ENCODE measurements at regions not wholly inside any gene's neighbourhood (a gene's known extent, or its start where the extent isn't known, plus 50 kb on each side); places are given as distances from the start of the nearest gene placed in this dataset.

DNA sequence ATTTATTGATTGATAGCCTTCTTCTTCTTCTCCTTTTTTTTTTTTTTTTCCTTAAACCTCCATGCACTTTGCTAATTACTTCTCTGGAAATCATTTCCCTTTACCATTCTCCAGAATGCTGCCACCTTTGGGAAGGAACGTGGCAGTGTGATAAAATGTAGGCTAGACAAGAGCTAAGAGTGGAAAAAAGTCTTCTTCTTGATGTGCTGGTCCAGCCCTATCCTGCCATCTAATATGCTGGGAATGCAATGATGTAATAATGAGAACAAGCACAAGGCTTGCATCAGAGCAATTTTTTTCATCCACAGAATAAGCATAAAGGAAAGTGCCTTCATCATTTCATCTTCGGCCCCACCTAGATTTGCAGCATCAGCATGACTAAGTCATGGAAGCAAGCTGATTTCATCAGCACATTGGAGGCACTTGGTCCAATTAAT is 128.7 kb upstream of the ZFHX3 start:
- no peak overlapping the region for H3K4me3 ChIP-seq (ENCODE audit: extremely low read depth, insufficient read depth, low read length, poor library complexity, severe bottlenecking)
- H3K4me1 ChIP-seq (ENCODE audit: control insufficient read depth, insufficient read depth, low read length, poor library complexity, severe bottlenecking) = peaks cover 20% of the 10 kb centered on the region
- H3K36me3 ChIP-seq (ENCODE audit: control insufficient read depth, insufficient read depth, low read length) = no peaks in the 10 kb centered on the region
- WGBS, 2 experiments (ENCODE audit: insufficient coverage in 2 of 2) = 100% methylated on average over 1 of the region's 2 CpGs
- no peaks in the 10 kb centered on the region for H3K9me3 ChIP-seq (ENCODE audit: control insufficient read depth, low read length)
- no peak overlapping the region for H3K27ac ChIP-seq (ENCODE audit: low read depth, low read length, severe bottlenecking)

GRCh38 chr16:73172973-73173709 is 125.2 kb upstream of the ZFHX3 start:
- H3K4me3 ChIP-seq (ENCODE audit: extremely low read depth, insufficient read depth, low read length, poor library complexity, severe bottlenecking) = no peak overlapping the region
- 60 to 61% methylated on average over 12 to 17 of the region's 18 CpGs for WGBS, 2 experiments (ENCODE audit: insufficient coverage in 2 of 2)
- H3K27ac ChIP-seq (ENCODE audit: low read depth, low read length, severe bottlenecking) = no peak overlapping the region
- H3K9me3 ChIP-seq (ENCODE audit: control insufficient read depth, low read length) = no peaks in the 10 kb centered on the region
- no peaks in the 10 kb centered on the region for H3K36me3 ChIP-seq (ENCODE audit: control insufficient read depth, insufficient read depth, low read length)
- H3K4me1 ChIP-seq (ENCODE audit: control insufficient read depth, insufficient read depth, low read length, poor library complexity, severe bottlenecking) = peaks cover 26% of the 10 kb centered on the region

DNA sequence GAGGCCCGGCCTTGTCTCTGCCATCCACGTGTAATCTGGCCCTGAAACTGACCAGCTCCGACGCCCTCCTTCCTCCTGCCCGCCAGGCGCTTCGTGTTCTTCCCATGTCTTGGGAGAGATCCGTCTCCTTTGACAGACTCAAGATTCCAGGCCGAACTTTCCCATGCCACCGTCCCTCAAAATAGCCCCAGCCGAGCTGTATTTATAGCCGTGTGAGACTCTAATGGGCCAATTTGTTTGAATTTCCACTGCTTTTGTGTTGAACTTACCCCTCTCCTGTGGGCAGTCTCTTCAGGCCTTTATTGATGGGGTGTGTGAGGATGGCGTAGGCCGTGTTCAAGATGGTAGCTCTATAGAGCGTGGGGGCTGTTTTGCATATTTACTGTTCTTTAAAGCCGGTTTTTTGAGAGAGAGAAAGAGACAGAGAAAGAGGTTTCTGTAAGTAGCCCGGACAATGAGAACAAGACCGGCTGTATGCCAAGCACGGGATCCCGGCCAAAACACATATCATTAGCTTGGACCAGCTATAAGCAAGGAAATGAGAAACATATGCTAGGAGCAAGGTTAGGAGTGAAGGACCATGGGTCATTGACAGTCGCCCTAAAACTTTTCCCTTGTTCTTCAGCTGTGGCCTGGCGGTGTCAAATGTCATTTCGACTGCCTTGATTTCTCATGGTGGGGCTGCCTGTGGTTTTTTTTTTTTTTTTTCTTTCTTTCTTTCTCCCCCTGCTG is 124.5 kb upstream of the ZFHX3 start:
- 73 to 74% methylated on average over 17 to 19 of the region's 23 CpGs for WGBS, 2 experiments (ENCODE audit: insufficient coverage in 2 of 2)

DNA sequence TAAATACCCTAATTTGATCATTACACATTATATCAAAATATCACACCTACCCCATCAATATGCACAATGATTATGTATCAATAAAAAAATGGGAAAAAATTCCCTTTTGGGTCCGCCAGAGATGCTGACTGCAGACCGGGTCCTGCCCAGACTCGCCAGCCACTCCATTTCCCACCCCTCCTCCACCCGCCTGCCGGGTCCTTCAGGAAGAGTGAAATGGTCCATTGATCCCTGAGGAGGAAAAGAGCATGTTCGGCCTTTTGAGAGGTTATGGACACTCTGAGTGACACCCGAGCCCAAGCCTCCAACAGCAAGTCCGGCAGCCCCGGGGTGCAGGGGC is 123.9 kb upstream of the ZFHX3 start:
- H3K4me3 ChIP-seq (ENCODE audit: extremely low read depth, insufficient read depth, low read length, poor library complexity, severe bottlenecking) = no peak overlapping the region
- H3K27ac ChIP-seq (ENCODE audit: low read depth, low read length, severe bottlenecking) = peak overlapping the region; percentile 67
- WGBS, 2 experiments (ENCODE audit: insufficient coverage in 2 of 2) = 78 to 82% methylated on average over 4 to 6 of the region's 9 CpGs
- no peaks in the 10 kb centered on the region for H3K9me3 ChIP-seq (ENCODE audit: control insufficient read depth, low read length)
- H3K4me1 ChIP-seq (ENCODE audit: control insufficient read depth, insufficient read depth, low read length, poor library complexity, severe bottlenecking) = peaks cover 26% of the 10 kb centered on the region
- H3K36me3 ChIP-seq (ENCODE audit: control insufficient read depth, insufficient read depth, low read length) = no peaks in the 10 kb centered on the region

More for the DNA sequence above, 124.5 kb upstream of the ZFHX3 start:
- Histone ChIP-seq H3K36me3 (ENCODE audit: control insufficient read depth, insufficient read depth, low read length) (no peaks in the 10 kb centered on the region), H3K9me3 (ENCODE audit: control insufficient read depth, low read length) (no peaks in the 10 kb centered on the region), H3K27ac (ENCODE audit: low read depth, low read length, severe bottlenecking) (peak overlapping the region; percentile 67), H3K4me3 (ENCODE audit: extremely low read depth, insufficient read depth, low read length, poor library complexity, severe bottlenecking) (no peak overlapping the region), H3K4me1 (ENCODE audit: control insufficient read depth, insufficient read depth, low read length, poor library complexity, severe bottlenecking) (peaks cover 26% of the 10 kb centered on the region)

- H3K4me1 ChIP-seq (ENCODE audit: control insufficient read depth, insufficient read depth, low read length, poor library complexity, severe bottlenecking) = peaks cover 26% of the 10 kb centered on the region
- H3K36me3 ChIP-seq (ENCODE audit: control insufficient read depth, insufficient read depth, low read length) = no peaks in the 10 kb centered on the region
- no peak overlapping the region for H3K4me3 ChIP-seq (ENCODE audit: extremely low read depth, insufficient read depth, low read length, poor library complexity, severe bottlenecking)
- H3K27ac ChIP-seq (ENCODE audit: low read depth, low read length, severe bottlenecking) = peak overlapping the region; percentile 57
- 55 to 57% methylated on average over 7 to 9 of the region's 9 CpGs for WGBS, 2 experiments (ENCODE audit: insufficient coverage in 2 of 2)
- H3K9me3 ChIP-seq (ENCODE audit: control insufficient read depth, low read length) = no peaks in the 10 kb centered on the region
Measured at GRCh38 chr16:73171380-73171779, 123.5 kb upstream of the ZFHX3 start.

GRCh38 chr16:73170612-73171038 is 122.7 kb upstream of the ZFHX3 start:
- Histone ChIP-seq H3K36me3 (ENCODE audit: control insufficient read depth, insufficient read depth, low read length) (no peaks in the 10 kb centered on the region), H3K4me1 (ENCODE audit: control insufficient read depth, insufficient read depth, low read length, poor library complexity, severe bottlenecking) (peaks cover 26% of the 10 kb centered on the region), H3K9me3 (ENCODE audit: control insufficient read depth, low read length) (no peaks in the 10 kb centered on the region), H3K27ac (ENCODE audit: low read depth, low read length, severe bottlenecking) (peak overlapping the region; percentile 57), H3K4me3 (ENCODE audit: extremely low read depth, insufficient read depth, low read length, poor library complexity, severe bottlenecking) (no peak overlapping the region)
- WGBS, 2 experiments (ENCODE audit: insufficient coverage in 2 of 2) = 77 to 84% methylated on average over 8 to 10 of the region's 10 CpGs

DNA sequence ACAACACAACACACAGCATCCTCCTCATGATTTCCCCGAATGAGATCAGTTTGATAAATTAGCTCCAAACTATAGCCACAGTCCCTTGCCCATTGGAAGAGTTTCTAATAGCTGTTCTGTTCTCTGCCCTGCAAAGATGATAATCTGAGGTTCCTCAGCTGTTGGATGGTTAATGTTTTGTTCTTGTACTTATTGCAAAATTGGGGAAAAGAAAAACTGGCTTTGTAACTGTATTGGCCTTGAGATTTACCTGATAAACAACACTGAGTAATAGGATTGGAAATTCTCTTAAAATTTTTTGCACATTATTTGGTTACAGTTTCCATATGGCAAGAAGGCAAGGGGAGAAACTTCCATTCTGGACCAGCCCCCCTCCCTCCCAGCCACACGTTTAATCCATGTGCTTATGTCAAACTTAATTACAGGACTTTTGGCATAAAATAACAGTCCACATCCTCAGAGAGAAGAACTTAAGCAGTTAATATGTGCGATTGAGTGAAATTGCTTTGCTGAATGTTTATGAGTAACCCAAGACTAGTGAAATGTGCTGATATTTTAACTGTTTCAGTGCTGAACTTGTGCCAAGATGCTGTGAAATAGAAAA is 119.1 kb upstream of the ZFHX3 start:
- no peak overlapping the region for H3K4me3 ChIP-seq (ENCODE audit: extremely low read depth, insufficient read depth, low read length, poor library complexity, severe bottlenecking)
- WGBS, 2 experiments (ENCODE audit: insufficient coverage in 2 of 2) = 80 to 100% methylated on average over 1 of the region's 3 CpGs
- no peaks in the 10 kb centered on the region for H3K36me3 ChIP-seq (ENCODE audit: control insufficient read depth, insufficient read depth, low read length)
- H3K27ac ChIP-seq (ENCODE audit: low read depth, low read length, severe bottlenecking) = no peak overlapping the region
- H3K4me1 ChIP-seq (ENCODE audit: control insufficient read depth, insufficient read depth, low read length, poor library complexity, severe bottlenecking) = peaks cover 9% of the 10 kb centered on the region
- no peaks in the 10 kb centered on the region for H3K9me3 ChIP-seq (ENCODE audit: control insufficient read depth, low read length)

DNA sequence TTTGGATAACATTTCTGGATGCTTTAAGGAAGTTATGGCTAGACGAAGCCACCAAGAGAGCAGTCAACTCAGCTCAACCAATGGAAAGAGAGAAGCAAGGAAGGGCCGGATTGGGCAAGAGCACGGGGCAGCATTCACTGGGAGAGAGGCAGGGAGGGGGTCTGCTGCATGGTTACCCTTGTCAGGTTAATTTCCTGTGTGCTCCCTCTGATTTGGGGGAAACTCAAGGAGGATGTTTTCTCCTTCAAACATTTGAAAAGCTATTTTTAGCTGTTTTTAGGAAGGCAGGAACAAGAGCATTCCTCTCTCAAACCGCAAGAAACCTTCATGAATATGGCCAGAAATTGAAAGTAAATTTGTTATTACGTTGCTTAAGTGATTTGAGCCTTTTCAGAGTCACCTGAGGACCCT is 118.5 kb upstream of the ZFHX3 start:
- WGBS, 2 experiments (ENCODE audit: insufficient coverage in 2 of 2) = 73 to 84% methylated on average over 3 of the region's 5 CpGs
- Histone ChIP-seq H3K4me3 (ENCODE audit: extremely low read depth, insufficient read depth, low read length, poor library complexity, severe bottlenecking) (no peak overlapping the region), H3K27ac (ENCODE audit: low read depth, low read length, severe bottlenecking) (no peak overlapping the region), H3K4me1 (ENCODE audit: control insufficient read depth, insufficient read depth, low read length, poor library complexity, severe bottlenecking) (peaks cover 4% of the 10 kb centered on the region), H3K36me3 (ENCODE audit: control insufficient read depth, insufficient read depth, low read length) (no peaks in the 10 kb centered on the region), H3K9me3 (ENCODE audit: control insufficient read depth, low read length) (no peaks in the 10 kb centered on the region)

GRCh38 chr16:73163238-73163815 is 115.4 kb upstream of the ZFHX3 start:
- H3K4me3 ChIP-seq (ENCODE audit: extremely low read depth, insufficient read depth, low read length, poor library complexity, severe bottlenecking) = no peak overlapping the region
- H3K27ac ChIP-seq (ENCODE audit: low read depth, low read length, severe bottlenecking) = no peak overlapping the region
- WGBS, 2 experiments (ENCODE audit: insufficient coverage in 2 of 2) = 89 to 91% methylated on average over 4 to 5 of the region's 5 CpGs
- no peaks in the 10 kb centered on the region for H3K4me1 ChIP-seq (ENCODE audit: control insufficient read depth, insufficient read depth, low read length, poor library complexity, severe bottlenecking)
- H3K36me3 ChIP-seq (ENCODE audit: control insufficient read depth, insufficient read depth, low read length) = no peaks in the 10 kb centered on the region
- peaks cover 5% of the 10 kb centered on the region for H3K9me3 ChIP-seq (ENCODE audit: control insufficient read depth, low read length)

DNA sequence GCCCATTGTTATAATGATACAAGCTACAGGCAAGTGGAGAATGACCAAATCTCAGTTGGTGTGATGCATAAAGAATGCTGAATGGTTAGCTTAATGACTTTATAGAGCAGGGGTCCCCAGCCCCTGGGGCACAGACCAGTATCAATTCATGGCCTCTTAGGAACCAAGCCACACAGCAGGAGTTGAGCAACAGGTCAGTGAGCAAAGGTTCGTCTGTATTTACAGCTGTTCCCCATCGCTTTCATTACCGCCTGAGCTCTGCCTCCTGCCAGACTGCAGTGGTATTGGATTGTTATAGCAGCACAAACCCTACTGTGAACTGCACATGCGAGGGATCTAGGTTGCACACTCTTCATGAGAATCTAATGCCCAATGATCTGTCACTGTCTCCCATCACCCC is 114.0 kb upstream of the ZFHX3 start:
- no peaks in the 10 kb centered on the region for H3K36me3 ChIP-seq (ENCODE audit: control insufficient read depth, insufficient read depth, low read length)
- H3K27ac ChIP-seq (ENCODE audit: low read depth, low read length, severe bottlenecking) = no peak overlapping the region
- H3K4me1 ChIP-seq (ENCODE audit: control insufficient read depth, insufficient read depth, low read length, poor library complexity, severe bottlenecking) = no peaks in the 10 kb centered on the region
- peaks cover 5% of the 10 kb centered on the region for H3K9me3 ChIP-seq (ENCODE audit: control insufficient read depth, low read length)
- H3K4me3 ChIP-seq (ENCODE audit: extremely low read depth, insufficient read depth, low read length, poor library complexity, severe bottlenecking) = no peak overlapping the region
- 83 to 87% methylated on average over 3 of the region's 4 CpGs for WGBS, 2 experiments (ENCODE audit: insufficient coverage in 2 of 2)
